ENCODE measurements at regions not wholly inside any gene's neighbourhood (a gene's known extent, or its start where the extent isn't known, plus 50 kb on each side); places are given as distances from the start of the nearest gene placed in this dataset.

DNA sequence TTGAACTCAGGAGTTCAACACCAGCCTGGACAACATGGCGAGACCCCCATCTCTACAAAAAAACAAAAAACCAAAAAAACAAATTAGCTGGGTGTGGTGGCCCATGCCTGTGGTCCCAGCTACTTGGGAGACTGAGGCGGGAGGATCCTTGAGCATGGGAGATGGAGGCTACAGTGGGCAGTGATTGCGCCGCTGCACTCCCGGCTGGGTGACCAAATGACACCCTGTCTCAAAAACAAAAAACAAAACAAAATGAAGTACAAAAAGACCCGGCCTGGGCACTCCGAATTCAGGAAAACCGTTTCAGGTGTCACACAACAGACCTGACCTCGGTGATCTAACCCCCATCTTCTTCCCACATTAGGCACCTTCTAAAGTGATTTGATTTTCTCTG lies 65.5 kb downstream of the INSIG1 start:
- TF ChIP-seq POLR2A (IDR thresholded peaks at IDR 0.05) (no peak), POLR2AphosphoS5 (IDR thresholded peaks at IDR 0.05) (no peak)
- TF ChIP-seq, protein P1, sequence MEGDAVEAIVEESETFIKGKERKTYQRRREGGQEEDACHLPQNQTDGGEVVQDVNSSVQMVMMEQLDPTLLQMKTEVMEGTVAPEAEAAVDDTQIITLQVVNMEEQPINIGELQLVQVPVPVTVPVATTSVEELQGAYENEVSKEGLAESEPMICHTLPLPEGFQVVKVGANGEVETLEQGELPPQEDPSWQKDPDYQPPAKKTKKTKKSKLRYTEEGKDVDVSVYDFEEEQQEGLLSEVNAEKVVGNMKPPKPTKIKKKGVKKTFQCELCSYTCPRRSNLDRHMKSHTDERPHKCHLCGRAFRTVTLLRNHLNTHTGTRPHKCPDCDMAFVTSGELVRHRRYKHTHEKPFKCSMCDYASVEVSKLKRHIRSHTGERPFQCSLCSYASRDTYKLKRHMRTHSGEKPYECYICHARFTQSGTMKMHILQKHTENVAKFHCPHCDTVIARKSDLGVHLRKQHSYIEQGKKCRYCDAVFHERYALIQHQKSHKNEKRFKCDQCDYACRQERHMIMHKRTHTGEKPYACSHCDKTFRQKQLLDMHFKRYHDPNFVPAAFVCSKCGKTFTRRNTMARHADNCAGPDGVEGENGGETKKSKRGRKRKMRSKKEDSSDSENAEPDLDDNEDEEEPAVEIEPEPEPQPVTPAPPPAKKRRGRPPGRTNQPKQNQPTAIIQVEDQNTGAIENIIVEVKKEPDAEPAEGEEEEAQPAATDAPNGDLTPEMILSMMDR (IDR thresholded peaks at IDR 0.05), result no peak
- Histone ChIP-seq H3K27ac (no peak overlapping the region), H3K36me3 (no peaks in the 10 kb centered on the region), H3K4me3 (no peak overlapping the region), H3K4me1 (replicated peaks) (no peaks in the 10 kb centered on the region), H3K9me3 (no peaks in the 10 kb centered on the region), H3K27me3 (replicated peaks; ENCODE audit: insufficient read depth) (peaks cover 10% of the 10 kb centered on the region)
- DNase-seq (ENCODE audit: low spot score), result no peak
- intact Hi-C loops (cut with DNase I), result no loop called here
- WGBS, result 93% methylated on average over 9 of the region's 9 CpGs

DNA sequence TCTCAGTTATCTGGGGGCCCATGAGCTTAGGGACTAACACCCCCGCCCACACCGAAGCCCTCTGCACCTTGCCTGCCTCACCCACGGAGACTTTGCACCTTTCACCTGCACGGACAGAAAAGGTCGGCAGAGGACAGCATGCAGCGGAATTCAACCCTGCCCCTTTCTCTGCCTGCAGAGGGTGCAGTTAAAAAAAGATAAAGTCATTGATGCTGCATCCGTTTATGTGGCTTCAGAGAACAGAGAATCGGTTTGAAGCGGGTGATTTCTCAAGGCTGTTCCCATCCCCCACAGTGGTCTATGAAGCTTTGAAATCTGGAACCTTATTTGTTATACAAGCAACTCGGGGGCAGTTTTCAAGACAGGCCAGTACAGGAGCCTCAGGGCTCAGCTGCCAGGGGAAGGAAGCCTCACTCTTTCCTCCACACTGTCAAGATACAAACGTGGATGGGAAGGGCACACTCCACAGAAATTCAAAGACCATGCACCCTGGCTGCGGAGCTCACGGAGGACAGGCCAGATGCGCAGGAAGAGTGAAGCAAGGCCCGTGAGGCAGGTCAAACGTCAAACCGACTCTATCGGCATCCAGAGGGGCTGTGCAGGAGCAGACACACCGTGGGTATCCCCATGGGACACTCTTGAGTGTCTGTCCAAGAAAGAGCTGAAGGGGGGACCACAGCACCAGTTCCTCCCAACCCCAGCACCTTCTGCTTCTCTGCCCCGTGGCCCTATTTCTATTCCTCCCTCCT lies 66.3 kb downstream of the INSIG1 start:
- TF ChIP-seq POLR2A (IDR thresholded peaks at IDR 0.05), result no peak
- TF ChIP-seq, protein P1 (IDR thresholded peaks at IDR 0.05), result no peak
- no peak for TF ChIP-seq POLR2AphosphoS5 (IDR thresholded peaks at IDR 0.05)
- no peak for DNase-seq (ENCODE audit: low spot score)
- H3K9me3 ChIP-seq, result no peaks in the 10 kb centered on the region
- WGBS, result 51% methylated on average over 20 of the region's 20 CpGs
- no peak overlapping the region for H3K27ac ChIP-seq
- no peak overlapping the region for H3K4me3 ChIP-seq
- intact Hi-C loops (cut with DNase I), result no loop called here
- H3K4me1 ChIP-seq (replicated peaks), result no peaks in the 10 kb centered on the region
- no peaks in the 10 kb centered on the region for H3K36me3 ChIP-seq
- peaks cover 10% of the 10 kb centered on the region for H3K27me3 ChIP-seq (replicated peaks; ENCODE audit: insufficient read depth)

DNA sequence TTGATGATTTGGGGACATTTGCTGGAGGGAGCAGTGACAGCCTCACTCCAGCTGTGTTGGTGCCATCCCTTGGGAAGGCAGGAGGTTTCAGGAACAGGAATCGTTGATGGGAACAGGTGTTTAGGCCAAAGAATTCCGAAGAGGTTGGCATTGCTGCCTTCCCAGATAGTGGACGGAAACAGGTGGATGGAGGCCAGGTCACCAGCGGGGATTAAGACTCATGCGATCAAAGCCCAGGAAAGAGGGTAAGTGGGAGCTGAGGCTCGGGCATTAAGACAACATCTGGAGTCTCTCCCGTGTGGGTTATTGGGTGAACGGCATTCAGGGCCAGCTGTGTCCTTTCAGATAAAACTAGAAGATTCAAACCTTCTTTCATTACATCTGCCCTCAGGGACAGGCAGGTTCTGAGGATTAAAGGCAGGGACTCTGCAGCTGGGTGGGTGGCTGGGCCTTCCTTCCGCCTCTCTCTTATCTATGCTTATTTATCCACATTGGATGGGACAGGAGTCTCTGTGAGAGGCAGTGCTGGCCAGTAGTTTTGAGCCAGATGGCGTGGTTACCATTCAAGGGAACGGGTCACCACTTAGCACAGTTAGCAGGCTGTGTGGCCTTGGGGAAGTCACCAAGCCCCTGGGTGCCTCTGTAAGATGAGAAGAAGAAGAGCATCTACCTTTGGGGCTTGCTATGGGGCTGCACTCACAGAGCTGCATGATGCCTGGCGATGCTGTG lies 67.6 kb downstream of the INSIG1 start:
- Histone ChIP-seq H3K27ac (no peak overlapping the region), H3K9me3 (no peaks in the 10 kb centered on the region), H3K36me3 (no peaks in the 10 kb centered on the region), H3K27me3 (replicated peaks; ENCODE audit: insufficient read depth) (peaks cover 12% of the 10 kb centered on the region), H3K4me3 (no peak overlapping the region), H3K4me1 (replicated peaks) (no peaks in the 10 kb centered on the region)
- intact Hi-C loops (cut with DNase I), result no loop called here
- no peak for TF ChIP-seq POLR2AphosphoS5 (IDR thresholded peaks at IDR 0.05)
- TF ChIP-seq, protein P1 (IDR thresholded peaks at IDR 0.05), result no peak
- no peak for TF ChIP-seq POLR2A (IDR thresholded peaks at IDR 0.05)
- no peak for DNase-seq (ENCODE audit: low spot score)
- 69% methylated on average over 12 of the region's 12 CpGs for WGBS

DNA sequence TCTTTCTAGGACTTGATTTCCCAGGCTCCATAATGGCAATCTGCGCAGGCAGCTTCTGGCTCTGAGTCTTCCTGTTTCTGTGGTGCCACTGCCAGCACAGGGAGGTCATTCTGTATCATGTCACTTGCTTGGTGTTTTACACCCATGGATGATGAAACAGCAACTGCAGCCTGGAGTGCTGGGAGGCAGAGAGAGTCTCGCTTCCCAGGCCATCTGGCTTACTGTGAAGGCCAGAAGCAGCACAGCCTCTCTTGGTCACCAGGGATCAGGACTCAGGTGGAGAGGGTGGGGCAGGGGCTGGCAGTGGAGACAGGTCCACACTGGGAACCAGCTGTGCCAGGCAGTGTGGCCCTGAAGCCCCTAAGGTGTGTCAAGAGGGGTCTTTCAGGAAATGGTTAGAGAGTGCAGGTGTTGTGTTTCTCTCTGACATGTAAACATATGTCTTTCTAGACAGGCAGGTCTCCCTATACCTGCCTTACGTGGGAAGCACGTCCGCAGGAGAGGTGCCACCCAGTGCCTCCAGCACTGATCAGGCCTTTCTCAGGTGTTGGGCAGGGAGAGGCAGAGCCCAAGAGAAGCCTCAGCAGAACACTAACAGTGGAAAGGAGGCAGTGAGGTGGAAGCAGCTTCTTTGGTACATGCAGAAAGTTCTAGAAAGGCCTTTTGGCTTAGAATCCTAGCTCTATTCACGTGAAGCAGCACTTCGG lies 71.4 kb downstream of the INSIG1 start:
- Histone ChIP-seq H3K4me1 (replicated peaks) (no peaks in the 10 kb centered on the region), H3K27ac (no peak overlapping the region), H3K4me3 (no peak overlapping the region), H3K27me3 (replicated peaks; ENCODE audit: insufficient read depth) (peaks cover 34% of the 10 kb centered on the region), H3K36me3 (no peaks in the 10 kb centered on the region), H3K9me3 (no peaks in the 10 kb centered on the region)
- 92% methylated on average over 7 of the region's 7 CpGs for WGBS
- intact Hi-C loops (cut with DNase I), result no loop called here
- DNase-seq (ENCODE audit: low spot score), result no peak
- TF ChIP-seq, protein P1 (IDR thresholded peaks at IDR 0.05), result no peak
- no peak for TF ChIP-seq POLR2A (IDR thresholded peaks at IDR 0.05)
- TF ChIP-seq POLR2AphosphoS5 (IDR thresholded peaks at IDR 0.05), result no peak

Measured in prostate gland (tissue), 2 donors.